Globus pallidus (tissue), 1 donor: ENCODE measurements at regions not wholly inside any gene's neighbourhood (a gene's known extent, or its start where the extent isn't known, plus 50 kb on each side); places are given as distances from the start of the nearest gene placed in this dataset.

Experiments
- DNase-seq: peaks from one replicate; pipeline ENCODE4 v3.0.0-alpha.2; 2015; ENCODE audit warnings: low spot score

GRCh38 chr5:36355516-36355915, 53.8 kb upstream of the RANBP3L start:
- no peak for DNase-seq

- no peak for DNase-seq
Observed at GRCh38 chr5:36356915-36357314, 55.2 kb upstream of the RANBP3L start.

- no peak for DNase-seq
Observed at GRCh38 chr5:36357391-36357975, 55.8 kb upstream of the RANBP3L start.

- DNase-seq: no peak
Observed at GRCh38 chr5:36359267-36359666, 57.6 kb upstream of the RANBP3L start.

GRCh38 chr5:36360307-36360706, 58.6 kb upstream of the RANBP3L start:
- DNase-seq: no peak

- DNase-seq: no peak
Observed at GRCh38 chr5:36363101-36363500, 61.4 kb upstream of the RANBP3L start.

- DNase-seq: no peak
Observed at GRCh38 chr5:36363744-36364143, 62.0 kb upstream of the RANBP3L start.

GRCh38 chr5:36364473-36364872, 62.8 kb upstream of the RANBP3L start:
- DNase-seq: no peak

GRCh38 chr5:36365896-36366295, 64.2 kb upstream of the RANBP3L start:
- DNase-seq: no peak

GRCh38 chr5:36366883-36367282, 65.2 kb upstream of the RANBP3L start:
- DNase-seq: no peak

GRCh38 chr5:36367524-36367923, 65.8 kb upstream of the RANBP3L start:
- no peak for DNase-seq

- DNase-seq: no peak
Observed at GRCh38 chr5:36369219-36369690, 67.6 kb upstream of the RANBP3L start.

- DNase-seq: no peak
Observed at GRCh38 chr5:36370073-36370472, 68.4 kb upstream of the RANBP3L start.

GRCh38 chr5:36371366-36371765, 69.7 kb upstream of the RANBP3L start:
- no peak for DNase-seq

GRCh38 chr5:36373527-36374086, 71.9 kb upstream of the RANBP3L start:
- peak; percentile 40 for DNase-seq

GRCh38 chr5:36374266-36374862, 72.7 kb upstream of the RANBP3L start:
- no peak for DNase-seq

GRCh38 chr5:36377192-36377591, 75.5 kb upstream of the RANBP3L start:
- no peak for DNase-seq

GRCh38 chr5:36378551-36378950, 76.8 kb upstream of the RANBP3L start:
- DNase-seq: no peak

GRCh38 chr5:36382890-36383289, 81.2 kb upstream of the RANBP3L start:
- no peak for DNase-seq

- no peak for DNase-seq
Observed at GRCh38 chr5:36383942-36384341, 82.2 kb upstream of the RANBP3L start.

- no peak for DNase-seq
Observed at GRCh38 chr5:36384845-36385244, 83.1 kb upstream of the RANBP3L start.

GRCh38 chr5:36385495-36385894, 83.8 kb upstream of the RANBP3L start:
- no peak for DNase-seq

GRCh38 chr5:36388288-36388687, 86.6 kb upstream of the RANBP3L start:
- no peak for DNase-seq

GRCh38 chr5:36389245-36389644, 87.5 kb upstream of the RANBP3L start:
- peak; percentile 44 for DNase-seq
